DND-41 (cell line): ENCODE measurements at regions not wholly inside any gene's neighbourhood (a gene's known extent, or its start where the extent isn't known, plus 50 kb on each side); places are given as distances from the start of the nearest gene placed in this dataset.

Experiments
- EZH2 ChIP-seq: IDR thresholded peaks from 3 replicates; pipeline ENCODE4 v1.6.1; 2012; ENCODE audit warnings: borderline replicate concordance, low read depth, mild to moderate bottlenecking, moderate library complexity, low read length, inconsistent platforms; ENCODE audit not compliant: severe bottlenecking
- TF ChIP-seq, protein P1 (sequence below): IDR thresholded peaks from 2 replicates; pipeline ENCODE4 v1.5.1; 2012; ENCODE audit warnings: borderline replicate concordance, low read length, moderate library complexity, mild to moderate bottlenecking; ENCODE audit not compliant: poor library complexity, severe bottlenecking; ENCODE audit errors: extremely low read depth

DNA sequence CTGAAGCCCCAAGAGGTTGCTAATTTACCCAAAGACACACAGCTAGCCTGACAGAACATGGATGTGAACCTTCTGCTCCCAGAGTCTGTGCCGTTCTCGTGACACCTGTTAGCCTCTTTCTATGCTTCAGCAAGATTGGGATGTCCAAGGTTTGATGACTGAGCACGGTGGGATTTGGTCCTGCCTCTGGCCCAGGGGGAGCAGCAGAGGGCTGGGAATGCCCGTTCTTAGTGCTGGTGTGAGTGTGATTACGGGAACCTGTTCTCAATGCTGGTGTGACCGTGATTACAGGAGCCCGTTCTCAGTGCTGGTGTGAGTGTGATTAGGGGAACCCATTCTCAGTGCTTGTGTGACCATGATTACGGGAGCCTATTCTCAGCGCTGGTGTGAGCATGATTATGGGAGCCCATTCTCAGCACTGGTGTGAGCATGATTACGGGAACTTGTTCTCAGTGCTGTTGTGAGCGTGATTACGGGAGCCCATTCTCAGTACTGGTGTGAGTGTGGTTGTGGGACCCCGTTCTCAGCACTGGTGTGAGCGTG, 67.3 kb upstream of the SNTG2 start:
- no peak for TF ChIP-seq EZH2
- TF ChIP-seq, protein P1, sequence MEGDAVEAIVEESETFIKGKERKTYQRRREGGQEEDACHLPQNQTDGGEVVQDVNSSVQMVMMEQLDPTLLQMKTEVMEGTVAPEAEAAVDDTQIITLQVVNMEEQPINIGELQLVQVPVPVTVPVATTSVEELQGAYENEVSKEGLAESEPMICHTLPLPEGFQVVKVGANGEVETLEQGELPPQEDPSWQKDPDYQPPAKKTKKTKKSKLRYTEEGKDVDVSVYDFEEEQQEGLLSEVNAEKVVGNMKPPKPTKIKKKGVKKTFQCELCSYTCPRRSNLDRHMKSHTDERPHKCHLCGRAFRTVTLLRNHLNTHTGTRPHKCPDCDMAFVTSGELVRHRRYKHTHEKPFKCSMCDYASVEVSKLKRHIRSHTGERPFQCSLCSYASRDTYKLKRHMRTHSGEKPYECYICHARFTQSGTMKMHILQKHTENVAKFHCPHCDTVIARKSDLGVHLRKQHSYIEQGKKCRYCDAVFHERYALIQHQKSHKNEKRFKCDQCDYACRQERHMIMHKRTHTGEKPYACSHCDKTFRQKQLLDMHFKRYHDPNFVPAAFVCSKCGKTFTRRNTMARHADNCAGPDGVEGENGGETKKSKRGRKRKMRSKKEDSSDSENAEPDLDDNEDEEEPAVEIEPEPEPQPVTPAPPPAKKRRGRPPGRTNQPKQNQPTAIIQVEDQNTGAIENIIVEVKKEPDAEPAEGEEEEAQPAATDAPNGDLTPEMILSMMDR = no peak
